ENCODE measurements at regions not wholly inside any gene's neighbourhood (a gene's known extent, or its start where the extent isn't known, plus 50 kb on each side); places are given as distances from the start of the nearest gene placed in this dataset.

- H3K36me3 ChIP-seq, result no peaks in the 10 kb centered on the region
- intact Hi-C loops (cut with DNase I), result no loop called here
- no peak overlapping the region for H3K4me3 ChIP-seq
- TF ChIP-seq EP300 (IDR thresholded peaks at IDR 0.05) (no peak), POLR2A (IDR thresholded peaks at IDR 0.05; ENCODE audit: low read depth) (no peak), POLR2AphosphoS5 (IDR thresholded peaks at IDR 0.05) (no peak), CTCF (IDR thresholded peaks at IDR 0.05) (no peak)
- H3K4me1 ChIP-seq, result no peaks in the 10 kb centered on the region
- no peak for DNase-seq (ENCODE audit: extremely low spot score)
- no peaks in the 10 kb centered on the region for H3K9me3 ChIP-seq
- H3K27me3 ChIP-seq, result no peaks in the 10 kb centered on the region
- WGBS, result 79% methylated on average over 4 of the region's 4 CpGs
- no peak overlapping the region for H3K27ac ChIP-seq (replicated peaks in 1 of 4)
Measured at GRCh38 chr10:107616463-107617410, 452.2 kb upstream of the SORCS1 start.

- intact Hi-C loops (cut with DNase I), result no loop called here
- H3K27me3 ChIP-seq, result no peaks in the 10 kb centered on the region
- no peak for TF ChIP-seq EP300 (IDR thresholded peaks at IDR 0.05)
- no peak for TF ChIP-seq POLR2A (IDR thresholded peaks at IDR 0.05; ENCODE audit: low read depth)
- no peak for TF ChIP-seq CTCF (IDR thresholded peaks at IDR 0.05)
- no peaks in the 10 kb centered on the region for H3K36me3 ChIP-seq
- no peak overlapping the region for H3K4me3 ChIP-seq
- DNase-seq (ENCODE audit: extremely low spot score), result no peak
- H3K4me1 ChIP-seq, result no peaks in the 10 kb centered on the region
- H3K9me3 ChIP-seq, result no peaks in the 10 kb centered on the region
- H3K27ac ChIP-seq (replicated peaks in 1 of 4), result no peak overlapping the region
Measured at GRCh38 chr10:107616031-107616430, 451.5 kb upstream of the SORCS1 start.

GRCh38 chr10:107614939-107615685 lies 450.6 kb upstream of the SORCS1 start:
- H3K4me1 ChIP-seq, result no peaks in the 10 kb centered on the region
- H3K4me3 ChIP-seq, result no peak overlapping the region
- no peak for DNase-seq (ENCODE audit: extremely low spot score)
- H3K27me3 ChIP-seq, result no peaks in the 10 kb centered on the region
- WGBS, result 83% methylated on average over 8 of the region's 8 CpGs
- H3K36me3 ChIP-seq, result no peaks in the 10 kb centered on the region
- no peaks in the 10 kb centered on the region for H3K9me3 ChIP-seq
- no peak for TF ChIP-seq CTCF (IDR thresholded peaks at IDR 0.05)
- no peak for TF ChIP-seq POLR2AphosphoS5 (IDR thresholded peaks at IDR 0.05)
- TF ChIP-seq EP300 (IDR thresholded peaks at IDR 0.05), result no peak
- no peak for TF ChIP-seq POLR2A (IDR thresholded peaks at IDR 0.05; ENCODE audit: low read depth)
- intact Hi-C loops (cut with DNase I), result no loop called here
- H3K27ac ChIP-seq (replicated peaks in 1 of 4), result no peak overlapping the region

GRCh38 chr10:107611115-107611514 lies 446.6 kb upstream of the SORCS1 start:
- Histone ChIP-seq H3K27me3 (no peaks in the 10 kb centered on the region), H3K9me3 (no peaks in the 10 kb centered on the region), H3K4me1 (no peaks in the 10 kb centered on the region), H3K27ac (replicated peaks in 1 of 4) (no peak overlapping the region), H3K4me3 (no peak overlapping the region), H3K36me3 (no peaks in the 10 kb centered on the region)
- TF ChIP-seq CTCF (IDR thresholded peaks at IDR 0.05) (no peak), EP300 (IDR thresholded peaks at IDR 0.05) (no peak), POLR2AphosphoS5 (IDR thresholded peaks at IDR 0.05) (no peak), POLR2A (IDR thresholded peaks at IDR 0.05; ENCODE audit: low read depth) (no peak)
- DNase-seq (ENCODE audit: extremely low spot score), result no peak
- intact Hi-C loops (cut with DNase I), result no loop called here
